HCT116 (cell line): ENCODE measurements at regions not wholly inside any gene's neighbourhood (a gene's known extent, or its start where the extent isn't known, plus 50 kb on each side); places are given as distances from the start of the nearest gene placed in this dataset.

Experiments
- ATAC-seq: fragments of 200-7000 bp; cut with Tn5 transposase; 2 replicates; pipeline ENCODE4 v1.9.1; 2020; ENCODE audit warnings: mild to moderate bottlenecking, moderate library complexity
- BruUV-seq: library from RNA; stranded (reverse); fragments of 400-500 nt; replicated peaks from 2 replicates; lab custom pipeline; 2021; lab: Mats Ljungman, UMichigan
- CTCF ChIA-PET: fragments of 300-600 bp; sonication (Branson Sonifier 250); formaldehyde crosslinking; loops from one replicate; lab custom pipeline; 2021; ENCODE audit warnings: antibody characterized with exemption; lab: Charles Lee
- POLR2A ChIA-PET: fragments of 300-600, 350-600 bp; sonication (Branson Sonifier 250); formaldehyde crosslinking; loops from one replicate; lab custom pipeline; 2021; ENCODE audit warnings: antibody characterized with exemption; lab: Charles Lee
- RAD21 ChIA-PET, 2 experiments: fragments of 300-600 bp; sonication (Branson Sonifier 250); formaldehyde crosslinking; loops; one replicate each; lab custom pipeline; 2023; ENCODE audit warnings: low total read pairs in 2 of 2; ENCODE audit not compliant: uncharacterized antibody in 2 of 2, unreplicated experiment in 2 of 2, low non-redundant PET in 1 of 2; lab: Charles Lee
- DNase-seq: peaks from one replicate; pipeline ENCODE4 v3.0.0-alpha.2; 2010; ENCODE audit warnings: low read depth, low spot score
- H2AFZ ChIP-seq: fragments of 200-600 bp; shearing (Covaris generic), sonication (generic); 2 replicates; pipeline ENCODE4 v1.6.1; 2017; ENCODE audit warnings: low read depth, mixed run types, mixed read lengths, antibody characterized with exemption, low read length; ENCODE audit not compliant: poor library complexity, severe bottlenecking
- H3K27ac ChIP-seq: 2 replicates; pipeline ENCODE4 v1.5.1; 2012; ENCODE audit warnings: low read depth, low read length
- H3K27me3 ChIP-seq: fragments of 200-600 bp; sonication (generic); 2 replicates; pipeline ENCODE4 v1.6.1; 2016; ENCODE audit warnings: mixed run types, low read length, mixed read lengths; ENCODE audit not compliant: insufficient read depth
- H3K36me3 ChIP-seq, 2 experiments: fragments of 200-500 bp in 1 of 2; fragments of 200-600 bp in 1 of 2; sonication (Bioruptor generic) in 1 of 2; sonication (generic) in 1 of 2; 2 replicates each; pipeline versions ENCODE4 v1.5.1 to v1.6.1; 2014 to 2016; ENCODE audit warnings: low read length in 2 of 2, inconsistent platforms in 1 of 2, mixed read lengths in 1 of 2, mixed run types in 1 of 2; ENCODE audit not compliant: insufficient read depth in 2 of 2, control insufficient read depth in 1 of 2
- H3K4me1 ChIP-seq, 2 experiments: fragments of 200-600 bp in 1 of 2; sonication (generic) in 1 of 2; 2 replicates each; pipeline versions ENCODE4 v1.5.1 to v1.6.1; 2012 to 2017; ENCODE audit warnings: low read length in 2 of 2, inconsistent platforms in 1 of 2, mild to moderate bottlenecking in 1 of 2, mixed read lengths in 1 of 2, mixed run types in 1 of 2, moderate library complexity in 1 of 2; ENCODE audit not compliant: insufficient read depth in 2 of 2, control insufficient read depth in 1 of 2
- H3K4me2 ChIP-seq: fragments of 200-600 bp; sonication (generic); 2 replicates; pipeline ENCODE4 v1.6.1; 2017; ENCODE audit warnings: mixed run types, low read length, mixed read lengths
- H3K4me3 ChIP-seq, 2 experiments: fragments of 200-600 bp in 1 of 2; sonication (generic) in 1 of 2; replicated peaks in 1 of 2; 2 replicates each; pipeline ENCODE4 v1.5.1; 2011 to 2016; ENCODE audit warnings: low read length in 2 of 2, control low read depth in 1 of 2, low read depth in 1 of 2, mild to moderate bottlenecking in 1 of 2, mixed read lengths in 1 of 2, mixed run types in 1 of 2
- H3K79me2 ChIP-seq: fragments of 200-600 bp; sonication (generic); 2 replicates; pipeline ENCODE4 v1.6.1; 2017; ENCODE audit warnings: mild to moderate bottlenecking, mixed run types, low read length, moderate library complexity, mixed read lengths; ENCODE audit not compliant: insufficient read depth
- H3K9ac ChIP-seq: fragments of 200-600 bp; sonication (generic); 2 replicates; pipeline ENCODE4 v1.6.1; 2016; ENCODE audit warnings: low read length, mixed read lengths
- H3K9me2 ChIP-seq: fragments of 200-600 bp; sonication (generic), shearing (Covaris generic); 2 replicates; pipeline ENCODE4 v1.6.1; 2017; ENCODE audit warnings: mixed run types, mild to moderate bottlenecking, moderate library complexity; ENCODE audit not compliant: insufficient read depth
- H3K9me3 ChIP-seq, 2 experiments: fragments of 200-500 bp in 1 of 2; fragments of 200-600 bp in 1 of 2; sonication (Bioruptor generic) in 1 of 2; sonication (generic) in 1 of 2; 2 replicates each; pipeline ENCODE4 v1.6.1; 2014 to 2017; ENCODE audit warnings: low read length in 2 of 2, mixed read lengths in 2 of 2, inconsistent platforms in 1 of 2, low read depth in 1 of 2, mild to moderate bottlenecking in 1 of 2, mixed run types in 1 of 2, moderate library complexity in 1 of 2; ENCODE audit not compliant: control insufficient read depth in 1 of 2, insufficient read depth in 1 of 2
- H4K20me1 ChIP-seq: fragments of 200-600 bp; sonication (generic), shearing (Covaris generic); 2 replicates; pipeline ENCODE4 v1.6.1; 2017; ENCODE audit warnings: mixed run types, mild to moderate bottlenecking, moderate library complexity; ENCODE audit not compliant: insufficient read depth
- CEBPB ChIP-seq: IDR thresholded peaks from 2 replicates; pipeline ENCODE4 v1.6.1; 2012; ENCODE audit warnings: low read depth
- CTCF ChIP-seq, 3 experiments: fragments of 200-600 bp in 1 of 3; sonication (generic) in 1 of 3; IDR thresholded peaks in 2 of 3; conservative IDR thresholded peaks in 1 of 3; 2 replicates each; pipeline ENCODE4 v1.5.1; 2012 to 2017; ENCODE audit warnings: low read depth in 2 of 3, low read length in 2 of 3, antibody characterized with exemption in 1 of 3, borderline replicate concordance in 1 of 3, control low read depth in 1 of 3, mild to moderate bottlenecking in 1 of 3, mixed read lengths in 1 of 3, mixed run types in 1 of 3, moderate library complexity in 1 of 3; ENCODE audit not compliant: insufficient read depth in 1 of 3
- RAD21 ChIP-seq: IDR thresholded peaks from 2 replicates; pipeline ENCODE4 v1.6.1; 2012; ENCODE audit warnings: low read depth, mild to moderate bottlenecking
- SIN3A ChIP-seq: IDR thresholded peaks from 2 replicates; pipeline ENCODE4 v1.6.1; 2012; ENCODE audit warnings: low read depth
- intact Hi-C: fragments of 100-400 bp; cut with micrococcal nuclease; formaldehyde crosslinking; loops from 2 replicates; pipeline ENCODE4 v1.10.0; 2022

GRCh38 chr9:91158286-91158685, 203.4 kb downstream of the AUH start:
- no TSS peak for BruUV-seq
- TF ChIP-seq CEBPB: no peak
- Histone ChIP-seq H3K4me2 (no peak overlapping the region), H3K9me3 (no peaks in the 10 kb centered on the region; a peak in 1 of 4 replicates), H3K9me2 (no peaks in the 10 kb centered on the region), H2AFZ (no peak overlapping the region), H3K4me3 (no peak overlapping the region), H3K27ac (no peak overlapping the region), H4K20me1 (no peaks in the 10 kb centered on the region), H3K4me1 (peaks cover 3 to 18% of the 10 kb centered on the region in 2 experiments; a peak in 3 of 4 replicates), H3K9ac (no peak overlapping the region), H3K27me3 (no peaks in the 10 kb centered on the region), H3K79me2 (no peaks in the 10 kb centered on the region), H3K36me3 (no peaks in the 10 kb centered on the region)
- ChIA-PET RAD21 (interaction anchor here in 1 of 2 experiments (1.0 kb wide), 1 partner anchor 9 kb away, joined by 3 read pairs; no protein-coding TSS in a partner anchor), POLR2A (no interaction called here), CTCF (no interaction called here)
- intact Hi-C loops: no loop called here
- ATAC-seq: no peak
- no peak for DNase-seq

- POLR2A ChIA-PET: no interaction called here
These were observed 202.8 kb downstream of the AUH start for GRCh38 chr9:91158946-91159345.

More at GRCh38 chr9:91158946-91159345, 202.8 kb downstream of the AUH start:
- no peak overlapping the region for H3K4me3 ChIP-seq
- H3K9me2 ChIP-seq: no peaks in the 10 kb centered on the region
- ChIA-PET RAD21 (interaction anchor here in 1 of 2 experiments (1.0 kb wide), 1 partner anchor 8 kb away, joined by 3 read pairs; no protein-coding TSS in a partner anchor), CTCF (no interaction called here)
- no peaks in the 10 kb centered on the region for H3K27me3 ChIP-seq
- H3K27ac ChIP-seq: no peak overlapping the region
- H4K20me1 ChIP-seq: no peaks in the 10 kb centered on the region
- no peaks in the 10 kb centered on the region for H3K79me2 ChIP-seq
- no peak overlapping the region for H2AFZ ChIP-seq
- BruUV-seq: no TSS peak
- no peaks in the 10 kb centered on the region; a peak in 1 of 4 replicates for H3K9me3 ChIP-seq
- intact Hi-C loops: no loop called here
- no peak overlapping the region for H3K9ac ChIP-seq
- peaks cover 3 to 24% of the 10 kb centered on the region in 2 experiments; a peak in 3 of 4 replicates for H3K4me1 ChIP-seq
- no peak for ATAC-seq
- no peaks in the 10 kb centered on the region for H3K36me3 ChIP-seq
- TF ChIP-seq CTCF (IDR thresholded peaks at IDR 0.05 in 2 of 3, conservative IDR thresholded peaks at IDR 0.05 in 1 of 3; ENCODE audit: borderline replicate concordance in 1 of 3, insufficient read depth in 1 of 3, low read depth in 2 of 3, low read length in 2 of 3) (no peak), SIN3A (no peak), RAD21 (no peak)
- DNase-seq: no peak
- no peak overlapping the region for H3K4me2 ChIP-seq
